Parathyroid adenoma (tissue), 2 donors: ENCODE measurements at regions not wholly inside any gene's neighbourhood (a gene's known extent, or its start where the extent isn't known, plus 50 kb on each side); places are given as distances from the start of the nearest gene placed in this dataset.

Source experiments
- H2AFZ ChIP-seq: fragments of 300-600 bp; sonication (generic); one replicate; pipeline ENCODE4 v1.7.0; 2017; ENCODE audit warnings: antibody characterized with exemption, mild to moderate bottlenecking
- H3K27ac ChIP-seq: fragments of 300-600 bp; sonication (generic); one replicate; pipeline ENCODE4 v1.7.0; 2017
- H3K27me3 ChIP-seq: fragments of 300-600 bp; sonication (generic); one replicate; pipeline ENCODE4 v1.7.0; 2017; ENCODE audit warnings: low read length; ENCODE audit not compliant: control insufficient read depth, insufficient read depth
- H3K36me3 ChIP-seq: fragments of 300-600 bp; sonication (generic); one replicate; pipeline ENCODE4 v1.7.0; 2017; ENCODE audit warnings: low read length; ENCODE audit not compliant: control insufficient read depth, insufficient read depth
- H3K4me1 ChIP-seq: fragments of 300-600 bp; sonication (generic); one replicate; pipeline ENCODE4 v1.7.0; 2017; ENCODE audit warnings: control low read depth
- H3K4me2 ChIP-seq: fragments of 300-600 bp; sonication (generic); one replicate; pipeline ENCODE4 v1.7.0; 2017; ENCODE audit warnings: low read length
- H3K4me3 ChIP-seq: fragments of 300-600 bp; sonication (generic); one replicate; pipeline ENCODE4 v1.7.0; 2017; ENCODE audit warnings: low read depth, low read length
- H3K79me2 ChIP-seq: fragments of 300-600 bp; sonication (generic); one replicate; pipeline ENCODE4 v1.7.0; 2017; ENCODE audit warnings: control low read depth
- H3K9ac ChIP-seq: fragments of 300-600 bp; sonication (generic); one replicate; pipeline ENCODE4 v1.7.0; 2017; ENCODE audit warnings: mild to moderate bottlenecking
- H3K9me3 ChIP-seq: fragments of 300-600 bp; sonication (generic); one replicate; pipeline ENCODE4 v1.7.0; 2017; ENCODE audit warnings: low read length; ENCODE audit not compliant: control insufficient read depth
- TF ChIP-seq, protein P1 (sequence below): fragments of 300-600 bp; sonication (generic); IDR thresholded peaks from one replicate; pipeline ENCODE4 v1.7.0; 2017; ENCODE audit warnings: antibody characterized with exemption, mild to moderate bottlenecking
- donor health status: primary hyperparathyroidism.

DNA sequence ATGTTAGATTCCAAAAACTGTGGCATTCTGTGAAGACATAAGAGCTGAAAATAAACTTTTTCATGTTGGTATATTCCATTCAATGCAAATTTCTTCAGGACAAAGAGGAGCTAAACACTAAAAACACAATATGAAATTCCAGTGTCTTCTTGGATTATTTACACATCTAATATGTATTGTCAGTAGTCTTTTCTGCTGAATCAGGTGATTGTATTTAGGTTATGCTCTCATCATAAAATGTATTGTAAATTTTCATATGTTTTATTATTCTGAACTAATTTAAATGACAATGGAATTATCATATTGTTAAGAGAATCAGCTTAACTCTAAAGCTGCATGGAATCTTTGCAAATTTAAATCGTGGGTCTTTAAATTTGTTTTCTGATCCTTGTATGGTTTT, 526.7 kb downstream of the PDHA2 start:
- H3K4me2 ChIP-seq: no peak overlapping the region
- TF ChIP-seq, protein P1, sequence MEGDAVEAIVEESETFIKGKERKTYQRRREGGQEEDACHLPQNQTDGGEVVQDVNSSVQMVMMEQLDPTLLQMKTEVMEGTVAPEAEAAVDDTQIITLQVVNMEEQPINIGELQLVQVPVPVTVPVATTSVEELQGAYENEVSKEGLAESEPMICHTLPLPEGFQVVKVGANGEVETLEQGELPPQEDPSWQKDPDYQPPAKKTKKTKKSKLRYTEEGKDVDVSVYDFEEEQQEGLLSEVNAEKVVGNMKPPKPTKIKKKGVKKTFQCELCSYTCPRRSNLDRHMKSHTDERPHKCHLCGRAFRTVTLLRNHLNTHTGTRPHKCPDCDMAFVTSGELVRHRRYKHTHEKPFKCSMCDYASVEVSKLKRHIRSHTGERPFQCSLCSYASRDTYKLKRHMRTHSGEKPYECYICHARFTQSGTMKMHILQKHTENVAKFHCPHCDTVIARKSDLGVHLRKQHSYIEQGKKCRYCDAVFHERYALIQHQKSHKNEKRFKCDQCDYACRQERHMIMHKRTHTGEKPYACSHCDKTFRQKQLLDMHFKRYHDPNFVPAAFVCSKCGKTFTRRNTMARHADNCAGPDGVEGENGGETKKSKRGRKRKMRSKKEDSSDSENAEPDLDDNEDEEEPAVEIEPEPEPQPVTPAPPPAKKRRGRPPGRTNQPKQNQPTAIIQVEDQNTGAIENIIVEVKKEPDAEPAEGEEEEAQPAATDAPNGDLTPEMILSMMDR: no peak
- no peaks in the 10 kb centered on the region for H3K4me1 ChIP-seq
- no peak overlapping the region for H2AFZ ChIP-seq
- no peaks in the 10 kb centered on the region for H3K36me3 ChIP-seq
- no peak overlapping the region for H3K4me3 ChIP-seq
- H3K27ac ChIP-seq: no peak overlapping the region
- no peak overlapping the region for H3K9ac ChIP-seq
- no peaks in the 10 kb centered on the region for H3K27me3 ChIP-seq
- no peaks in the 10 kb centered on the region for H3K9me3 ChIP-seq
- H3K79me2 ChIP-seq: no peaks in the 10 kb centered on the region

DNA sequence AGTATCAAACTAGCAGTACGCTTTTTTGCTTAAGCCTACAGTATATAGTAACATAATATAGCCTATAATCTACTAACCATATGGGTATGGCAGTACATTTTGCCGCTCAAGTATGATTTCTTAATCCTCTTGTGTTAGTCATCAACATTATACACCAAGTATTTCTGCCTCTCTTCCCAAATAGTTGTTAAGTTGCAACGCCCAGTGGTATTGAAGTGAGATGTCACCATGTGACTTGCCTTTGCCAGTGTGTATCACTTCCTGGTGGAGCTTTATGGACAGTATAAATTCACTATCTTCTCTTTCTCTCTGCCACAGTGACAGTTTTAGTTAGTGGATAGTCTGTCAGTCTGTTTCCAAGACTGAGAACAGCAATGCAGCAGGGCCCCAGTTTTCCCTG, 535.5 kb downstream of the PDHA2 start:
- no peaks in the 10 kb centered on the region for H3K27me3 ChIP-seq
- no peak overlapping the region for H3K4me2 ChIP-seq
- no peak overlapping the region for H2AFZ ChIP-seq
- H3K9ac ChIP-seq: no peak overlapping the region
- no peak overlapping the region for H3K4me3 ChIP-seq
- no peaks in the 10 kb centered on the region for H3K9me3 ChIP-seq
- H3K36me3 ChIP-seq: no peaks in the 10 kb centered on the region
- H3K79me2 ChIP-seq: no peaks in the 10 kb centered on the region
- H3K4me1 ChIP-seq: no peaks in the 10 kb centered on the region
- TF ChIP-seq, protein P1: no peak
- H3K27ac ChIP-seq: no peak overlapping the region

DNA sequence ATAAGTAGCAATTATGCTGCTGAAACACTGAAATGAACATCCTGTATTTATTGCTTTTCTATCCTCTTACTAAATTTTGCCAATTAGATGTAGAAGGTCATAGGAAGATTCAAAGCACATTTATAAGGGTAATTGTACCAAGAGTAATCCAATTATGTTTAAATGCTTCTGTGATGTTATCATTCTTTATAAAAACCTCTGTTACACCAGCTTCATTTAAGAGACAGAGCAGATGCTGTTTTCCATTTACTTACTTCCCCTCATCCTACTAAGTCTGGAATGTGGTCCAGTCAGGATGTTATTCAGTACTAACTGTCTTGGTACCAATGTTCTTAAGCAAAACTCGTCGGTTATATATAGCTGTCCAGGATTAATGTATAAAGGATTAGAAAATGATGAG, 539.6 kb downstream of the PDHA2 start:
- no peak overlapping the region for H3K4me3 ChIP-seq
- H2AFZ ChIP-seq: no peak overlapping the region
- no peaks in the 10 kb centered on the region for H3K79me2 ChIP-seq
- no peaks in the 10 kb centered on the region for H3K4me1 ChIP-seq
- H3K27me3 ChIP-seq: no peaks in the 10 kb centered on the region
- no peak overlapping the region for H3K9ac ChIP-seq
- no peak overlapping the region for H3K4me2 ChIP-seq
- TF ChIP-seq, protein P1: no peak
- no peaks in the 10 kb centered on the region for H3K9me3 ChIP-seq
- no peak overlapping the region for H3K27ac ChIP-seq
- no peaks in the 10 kb centered on the region for H3K36me3 ChIP-seq

DNA sequence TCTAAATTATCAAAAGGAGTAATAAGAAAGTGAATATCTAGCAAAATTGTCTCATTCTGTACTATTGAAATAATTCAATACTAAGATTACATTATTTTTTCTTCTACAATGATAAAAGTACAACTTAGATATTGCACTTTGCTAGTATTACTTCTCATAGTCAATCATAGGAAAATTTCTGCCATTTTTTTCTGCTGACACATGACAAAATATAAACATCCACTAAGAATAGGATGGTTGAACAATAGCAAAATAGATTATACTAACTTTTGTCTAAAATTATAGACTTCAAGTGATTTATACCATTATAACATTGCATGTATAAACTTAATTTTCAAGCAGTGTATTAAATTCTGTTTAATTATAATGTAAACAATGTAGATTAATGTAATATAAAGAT, 540.2 kb downstream of the PDHA2 start:
- Histone ChIP-seq H3K27me3 (no peaks in the 10 kb centered on the region), H3K27ac (no peak overlapping the region), H3K4me3 (no peak overlapping the region), H3K4me2 (no peak overlapping the region), H3K9me3 (no peaks in the 10 kb centered on the region), H3K9ac (no peak overlapping the region), H3K4me1 (no peaks in the 10 kb centered on the region), H3K36me3 (no peaks in the 10 kb centered on the region), H2AFZ (no peak overlapping the region), H3K79me2 (no peaks in the 10 kb centered on the region)
- TF ChIP-seq, protein P1: no peak

DNA sequence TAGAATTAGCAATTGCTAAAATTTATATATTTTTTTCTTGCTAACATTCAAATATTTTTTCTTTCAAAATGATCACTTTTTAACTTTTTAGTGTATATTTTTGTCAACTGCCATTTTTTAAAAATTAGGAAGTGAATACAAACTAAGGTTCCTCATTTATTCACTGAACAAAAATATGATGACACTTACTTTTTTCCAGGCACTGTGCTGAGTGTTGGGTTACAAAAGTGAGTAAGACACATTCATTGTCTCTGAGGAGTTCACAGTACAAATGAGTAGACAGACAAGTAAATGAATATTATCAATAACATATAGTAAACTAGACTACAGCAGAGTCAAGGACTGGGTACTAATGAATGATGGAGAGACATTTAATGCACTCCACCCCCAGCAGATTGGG, 543.5 kb downstream of the PDHA2 start:
- H3K79me2 ChIP-seq: no peaks in the 10 kb centered on the region
- TF ChIP-seq, protein P1: no peak
- H3K9ac ChIP-seq: no peak overlapping the region
- no peaks in the 10 kb centered on the region for H3K9me3 ChIP-seq
- H3K4me1 ChIP-seq: no peaks in the 10 kb centered on the region
- no peak overlapping the region for H2AFZ ChIP-seq
- H3K4me2 ChIP-seq: no peak overlapping the region
- H3K4me3 ChIP-seq: no peak overlapping the region
- no peak overlapping the region for H3K27ac ChIP-seq
- H3K36me3 ChIP-seq: no peaks in the 10 kb centered on the region
- H3K27me3 ChIP-seq: no peaks in the 10 kb centered on the region
